PC-9 (cell line): ENCODE measurements at regions not wholly inside any gene's neighbourhood (a gene's known extent, or its start where the extent isn't known, plus 50 kb on each side); places are given as distances from the start of the nearest gene placed in this dataset.

Source experiments
- CTCF ChIP-seq: fragments of 200-600 bp; sonication (generic); conservative IDR thresholded peaks from 2 replicates; pipeline ENCODE4 v1.6.1; 2017; ENCODE audit warnings: mixed run types, antibody characterized with exemption, mild to moderate bottlenecking, moderate library complexity
- EZH2 ChIP-seq: fragments of 200-600 bp; sonication (generic); IDR thresholded peaks from 2 replicates; pipeline ENCODE4 v1.8.0; 2017; ENCODE audit warnings: antibody characterized with exemption, low read depth

DNA sequence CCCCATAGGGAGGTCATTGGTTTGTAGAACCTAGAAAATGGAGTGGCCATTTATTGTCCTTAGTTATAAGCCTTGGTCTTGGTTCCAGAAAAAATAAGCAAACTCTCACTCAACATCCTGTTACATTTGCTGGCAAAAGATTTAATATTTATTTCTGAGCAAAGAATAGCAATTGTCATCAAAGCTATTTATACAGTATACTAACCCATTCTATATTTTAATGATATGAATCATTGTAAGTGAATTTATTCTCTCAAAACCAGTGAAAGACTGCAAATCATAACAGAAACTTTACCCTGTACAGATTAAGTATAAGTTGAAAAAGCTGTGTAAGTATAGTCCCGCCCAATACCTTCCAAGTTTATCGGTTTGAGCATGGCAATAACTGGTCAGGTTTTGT is 364.4 kb downstream of the CD109 start:
- no peak for TF ChIP-seq CTCF
- no peak for TF ChIP-seq EZH2
